ENCODE measurements at regions not wholly inside any gene's neighbourhood (a gene's known extent, or its start where the extent isn't known, plus 50 kb on each side); places are given as distances from the start of the nearest gene placed in this dataset.
A peak's percentile ranks its signal among the peaks of the same experiment; 100 is the strongest.
"Not testable (repeated sequence)": the region's sequence is repeated elsewhere in the genome, so short reads cannot be mapped to it uniquely, and the experiment has no call there.

- Mint-ChIP-seq H3K9me3 (no peaks in the 10 kb centered on the region), H3K27me3 (peaks cover 17% of the 10 kb centered on the region), H3K4me1 (no peaks in the 10 kb centered on the region), H3K27ac (no peak overlapping the region), H3K4me3 (no peak overlapping the region)
- DNase-seq (no peak), ATAC-seq (no peak)
These were observed 519.0 kb downstream of the LTN1 start for GRCh38 chr21:28473530-28474220.

GRCh38 chr21:28472543-28472942 is 520.1 kb downstream of the LTN1 start:
- peaks cover 17% of the 10 kb centered on the region for H3K27me3 Mint-ChIP-seq
- not testable (repeated sequence) for H3K4me1 Mint-ChIP-seq, DNase-seq, H3K9me3 Mint-ChIP-seq, H3K27ac Mint-ChIP-seq, ATAC-seq, H3K4me3 Mint-ChIP-seq

- DNase-seq (no peak), ATAC-seq (no peak)
- H3K27ac Mint-ChIP-seq, result no peak overlapping the region
- peaks cover 11% of the 10 kb centered on the region for H3K27me3 Mint-ChIP-seq
- H3K9me3 Mint-ChIP-seq, result no peaks in the 10 kb centered on the region
- H3K4me1 Mint-ChIP-seq, result no peaks in the 10 kb centered on the region
- no peak overlapping the region for H3K4me3 Mint-ChIP-seq
These were observed 527.7 kb downstream of the LTN1 start for GRCh38 chr21:28464988-28465387.

GRCh38 chr21:28464095-28464494 is 528.6 kb downstream of the LTN1 start:
- H3K4me3 Mint-ChIP-seq, result no peak overlapping the region
- peaks cover 7% of the 10 kb centered on the region for H3K27me3 Mint-ChIP-seq
- no peak overlapping the region for H3K27ac Mint-ChIP-seq
- no peaks in the 10 kb centered on the region for H3K9me3 Mint-ChIP-seq
- DNase-seq, result no peak
- H3K4me1 Mint-ChIP-seq, result no peaks in the 10 kb centered on the region
- no peak for ATAC-seq

- Mint-ChIP-seq H3K27ac (peak overlapping the region in 1 of 2 donors; percentile 94), H3K4me3 (no peak overlapping the region), H3K4me1 (no peaks in the 10 kb centered on the region), H3K27me3 (peaks cover 5% of the 10 kb centered on the region), H3K9me3 (no peaks in the 10 kb centered on the region)
- ATAC-seq, result no peak
- DNase-seq, result peak in 1 of 2 donors; percentile 9
These were observed 533.5 kb downstream of the LTN1 start for GRCh38 chr21:28459193-28459592.

GRCh38 chr21:28458446-28458845 is 534.2 kb downstream of the LTN1 start:
- H3K4me1 Mint-ChIP-seq, result no peaks in the 10 kb centered on the region
- peaks cover 1% of the 10 kb centered on the region for H3K27me3 Mint-ChIP-seq
- no peak for ATAC-seq
- H3K27ac Mint-ChIP-seq, result no peak overlapping the region
- no peak overlapping the region for H3K4me3 Mint-ChIP-seq
- H3K9me3 Mint-ChIP-seq, result no peaks in the 10 kb centered on the region
- no peak for DNase-seq

- ATAC-seq, result no peak
- no peaks in the 10 kb centered on the region for H3K4me1 Mint-ChIP-seq
- DNase-seq, result no peak
- H3K4me3 Mint-ChIP-seq, result no peak overlapping the region
- no peaks in the 10 kb centered on the region for H3K9me3 Mint-ChIP-seq
- no peak overlapping the region for H3K27ac Mint-ChIP-seq
- H3K27me3 Mint-ChIP-seq, result no peaks in the 10 kb centered on the region
These were observed 537.5 kb downstream of the LTN1 start for GRCh38 chr21:28455253-28455600.

- DNase-seq, result no peak
- H3K27ac Mint-ChIP-seq, result no peak overlapping the region
These were observed 538.0 kb downstream of the LTN1 start for GRCh38 chr21:28454564-28455252.

GRCh38 chr21:28447462-28447861 is 545.2 kb downstream of the LTN1 start:
- Mint-ChIP-seq H3K27me3 (no peaks in the 10 kb centered on the region), H3K4me1 (no peaks in the 10 kb centered on the region), H3K27ac (no peak overlapping the region), H3K9me3 (peaks cover 7 to 11% of the 10 kb centered on the region in 2 donors), H3K4me3 (no peak overlapping the region)
- DNase-seq (no peak), ATAC-seq (no peak)

More at GRCh38 chr21:28454564-28455252, 538.0 kb downstream of the LTN1 start:
- Mint-ChIP-seq H3K4me3 (no peak overlapping the region), H3K4me1 (no peaks in the 10 kb centered on the region), H3K27me3 (no peaks in the 10 kb centered on the region), H3K9me3 (no peaks in the 10 kb centered on the region)
- no peak for ATAC-seq

- H3K27ac Mint-ChIP-seq, result peak overlapping the region in 1 of 2 donors; percentile 71
- H3K9me3 Mint-ChIP-seq, result peaks cover 7 to 11% of the 10 kb centered on the region in 2 donors
- no peak for DNase-seq
These were observed 547.4 kb downstream of the LTN1 start for GRCh38 chr21:28445141-28445830.

GRCh38 chr21:28444557-28444956 is 548.1 kb downstream of the LTN1 start:
- DNase-seq, result no peak
- Mint-ChIP-seq H3K9me3 (peaks cover 7 to 11% of the 10 kb centered on the region in 2 donors), H3K4me3 (no peak overlapping the region), H3K27me3 (no peaks in the 10 kb centered on the region), H3K27ac (no peak overlapping the region), H3K4me1 (no peaks in the 10 kb centered on the region)
- no peak for ATAC-seq

More at GRCh38 chr21:28445141-28445830, 547.4 kb downstream of the LTN1 start:
- no peaks in the 10 kb centered on the region for H3K4me1 Mint-ChIP-seq
- H3K27me3 Mint-ChIP-seq, result no peaks in the 10 kb centered on the region
- ATAC-seq, result no peak
- H3K4me3 Mint-ChIP-seq, result no peak overlapping the region

GRCh38 chr21:28444111-28444510 is 548.6 kb downstream of the LTN1 start:
- Mint-ChIP-seq H3K4me1 (no peaks in the 10 kb centered on the region), H3K4me3 (no peak overlapping the region), H3K27me3 (no peaks in the 10 kb centered on the region), H3K27ac (no peak overlapping the region), H3K9me3 (peaks cover 7 to 11% of the 10 kb centered on the region in 2 donors)
- DNase-seq (no peak), ATAC-seq (no peak)

- no peaks in the 10 kb centered on the region for H3K4me1 Mint-ChIP-seq
- H3K9me3 Mint-ChIP-seq, result peaks cover 7 to 11% of the 10 kb centered on the region in 2 donors
- DNase-seq (no peak), ATAC-seq (peak; percentile 49)
- H3K27me3 Mint-ChIP-seq, result no peaks in the 10 kb centered on the region
- H3K4me3 Mint-ChIP-seq, result no peak overlapping the region
- no peak overlapping the region for H3K27ac Mint-ChIP-seq
These were observed 550.1 kb downstream of the LTN1 start for GRCh38 chr21:28442624-28443023.

- no peak for ATAC-seq
- no peak overlapping the region for H3K27ac Mint-ChIP-seq
- no peaks in the 10 kb centered on the region for H3K4me1 Mint-ChIP-seq
- H3K4me3 Mint-ChIP-seq, result no peak overlapping the region
- no peaks in the 10 kb centered on the region for H3K27me3 Mint-ChIP-seq
- H3K9me3 Mint-ChIP-seq, result peaks cover 7 to 11% of the 10 kb centered on the region in 2 donors
- no peak for DNase-seq
These were observed 550.6 kb downstream of the LTN1 start for GRCh38 chr21:28442085-28442484.

- H3K27me3 Mint-ChIP-seq, result peaks cover 2% of the 10 kb centered on the region
- peaks cover 0 to 1% of the 10 kb centered on the region in 2 donors for H3K9me3 Mint-ChIP-seq
- no peaks in the 10 kb centered on the region for H3K4me1 Mint-ChIP-seq
- no peak for DNase-seq
- no peak for ATAC-seq
- no peak overlapping the region for H3K27ac Mint-ChIP-seq
- H3K4me3 Mint-ChIP-seq, result no peak overlapping the region
These were observed 552.9 kb downstream of the LTN1 start for GRCh38 chr21:28439788-28440187.

GRCh38 chr21:28439251-28439650 is 553.4 kb downstream of the LTN1 start:
- H3K27ac Mint-ChIP-seq, result no peak overlapping the region
- H3K4me1 Mint-ChIP-seq, result no peaks in the 10 kb centered on the region
- H3K4me3 Mint-ChIP-seq, result no peak overlapping the region
- DNase-seq, result no peak
- no peaks in the 10 kb centered on the region for H3K9me3 Mint-ChIP-seq
- ATAC-seq, result no peak
- H3K27me3 Mint-ChIP-seq, result peaks cover 6% of the 10 kb centered on the region
